ENCODE measurements at regions not wholly inside any gene's neighbourhood (a gene's known extent, or its start where the extent isn't known, plus 50 kb on each side); places are given as distances from the start of the nearest gene placed in this dataset.
"Not testable (repeated sequence)": the region's sequence is repeated elsewhere in the genome, so short reads cannot be mapped to it uniquely, and the experiment has no call there.

GRCh38 chr5:34371417-34371816, 284.7 kb upstream of the RAI14 start:
- not testable (repeated sequence) for H3K4me1 Mint-ChIP-seq, H3K27me3 Mint-ChIP-seq, H3K36me3 Mint-ChIP-seq, H3K9me3 Mint-ChIP-seq, H3K4me3 Mint-ChIP-seq
- peak overlapping the region; percentile 3 for H3K27ac Mint-ChIP-seq

- H3K4me1 Mint-ChIP-seq, H3K27ac Mint-ChIP-seq, H3K27me3 Mint-ChIP-seq, H3K9me3 Mint-ChIP-seq, H3K4me3 Mint-ChIP-seq, H3K36me3 Mint-ChIP-seq: not testable (repeated sequence)
These were observed 284.3 kb upstream of the RAI14 start for GRCh38 chr5:34371817-34372216.

GRCh38 chr5:34372739-34373138, 283.4 kb upstream of the RAI14 start:
- not testable (repeated sequence) for H3K27me3 Mint-ChIP-seq, H3K9me3 Mint-ChIP-seq, H3K27ac Mint-ChIP-seq, H3K4me1 Mint-ChIP-seq, H3K4me3 Mint-ChIP-seq, H3K36me3 Mint-ChIP-seq

GRCh38 chr5:34377651-34378050, 278.5 kb upstream of the RAI14 start:
- not testable (repeated sequence) for H3K27me3 Mint-ChIP-seq, H3K27ac Mint-ChIP-seq, H3K36me3 Mint-ChIP-seq, H3K9me3 Mint-ChIP-seq, H3K4me1 Mint-ChIP-seq, H3K4me3 Mint-ChIP-seq

- not testable (repeated sequence) for H3K4me3 Mint-ChIP-seq, H3K36me3 Mint-ChIP-seq, H3K27me3 Mint-ChIP-seq, H3K4me1 Mint-ChIP-seq, H3K27ac Mint-ChIP-seq, H3K9me3 Mint-ChIP-seq
These were observed 277.6 kb upstream of the RAI14 start for GRCh38 chr5:34378498-34378897.

- H3K4me3 Mint-ChIP-seq, H3K27me3 Mint-ChIP-seq, H3K9me3 Mint-ChIP-seq, H3K27ac Mint-ChIP-seq, H3K36me3 Mint-ChIP-seq, H3K4me1 Mint-ChIP-seq: not testable (repeated sequence)
These were observed 267.4 kb upstream of the RAI14 start for GRCh38 chr5:34388754-34389153.

- Mint-ChIP-seq H3K4me3 (no peak overlapping the region), H3K4me1 (no peaks in the 10 kb centered on the region), H3K9me3 (no peaks in the 10 kb centered on the region), H3K27ac (no peak overlapping the region), H3K27me3 (peaks cover 3% of the 10 kb centered on the region), H3K36me3 (no peaks in the 10 kb centered on the region)
These were observed 246.8 kb upstream of the RAI14 start for GRCh38 chr5:34409373-34409772.

GRCh38 chr5:34410411-34411139, 245.6 kb upstream of the RAI14 start:
- Mint-ChIP-seq H3K27ac (no peak overlapping the region), H3K36me3 (no peaks in the 10 kb centered on the region), H3K4me3 (no peak overlapping the region), H3K4me1 (no peaks in the 10 kb centered on the region), H3K27me3 (peaks cover 3% of the 10 kb centered on the region), H3K9me3 (no peaks in the 10 kb centered on the region)

GRCh38 chr5:34411470-34412346, 244.4 kb upstream of the RAI14 start:
- no peak overlapping the region for H3K4me3 Mint-ChIP-seq
- no peaks in the 10 kb centered on the region for H3K4me1 Mint-ChIP-seq
- no peaks in the 10 kb centered on the region for H3K36me3 Mint-ChIP-seq
- no peaks in the 10 kb centered on the region for H3K9me3 Mint-ChIP-seq
- H3K27me3 Mint-ChIP-seq, result peaks cover 5% of the 10 kb centered on the region
- no peak overlapping the region for H3K27ac Mint-ChIP-seq

- no peaks in the 10 kb centered on the region for H3K9me3 Mint-ChIP-seq
- peaks cover 5% of the 10 kb centered on the region for H3K27me3 Mint-ChIP-seq
These were observed 243.4 kb upstream of the RAI14 start for GRCh38 chr5:34412736-34413135.

GRCh38 chr5:34415559-34416198, 240.4 kb upstream of the RAI14 start:
- H3K4me1 Mint-ChIP-seq, result no peaks in the 10 kb centered on the region
- H3K27ac Mint-ChIP-seq, result no peak overlapping the region
- no peak overlapping the region for H3K4me3 Mint-ChIP-seq
- H3K9me3 Mint-ChIP-seq, result no peaks in the 10 kb centered on the region
- H3K36me3 Mint-ChIP-seq, result no peaks in the 10 kb centered on the region
- H3K27me3 Mint-ChIP-seq, result peaks cover 2% of the 10 kb centered on the region

More at GRCh38 chr5:34412736-34413135, 243.4 kb upstream of the RAI14 start:
- Mint-ChIP-seq H3K36me3 (no peaks in the 10 kb centered on the region), H3K4me3 (no peak overlapping the region), H3K4me1 (no peaks in the 10 kb centered on the region), H3K27ac (no peak overlapping the region)

GRCh38 chr5:34416501-34417008, 239.6 kb upstream of the RAI14 start:
- Mint-ChIP-seq H3K9me3 (no peaks in the 10 kb centered on the region), H3K27ac (no peak overlapping the region), H3K4me3 (no peak overlapping the region), H3K4me1 (no peaks in the 10 kb centered on the region), H3K27me3 (peaks cover 2% of the 10 kb centered on the region), H3K36me3 (no peaks in the 10 kb centered on the region)

GRCh38 chr5:34420191-34420590, 235.9 kb upstream of the RAI14 start:
- H3K9me3 Mint-ChIP-seq, H3K4me1 Mint-ChIP-seq, H3K4me3 Mint-ChIP-seq, H3K27ac Mint-ChIP-seq, H3K36me3 Mint-ChIP-seq, H3K27me3 Mint-ChIP-seq: not testable (repeated sequence)

GRCh38 chr5:34436761-34437501, 219.2 kb upstream of the RAI14 start:
- H3K36me3 Mint-ChIP-seq, result no peaks in the 10 kb centered on the region
- no peak overlapping the region for H3K4me3 Mint-ChIP-seq
- H3K27ac Mint-ChIP-seq, result no peak overlapping the region
- H3K4me1 Mint-ChIP-seq, result no peaks in the 10 kb centered on the region
- H3K9me3 Mint-ChIP-seq, result peaks cover 2% of the 10 kb centered on the region
- H3K27me3 Mint-ChIP-seq, result peaks cover 10% of the 10 kb centered on the region

GRCh38 chr5:34439601-34440000, 216.5 kb upstream of the RAI14 start:
- Mint-ChIP-seq H3K36me3 (no peaks in the 10 kb centered on the region), H3K4me1 (no peaks in the 10 kb centered on the region), H3K4me3 (no peak overlapping the region), H3K27ac (no peak overlapping the region), H3K27me3 (peaks cover 4% of the 10 kb centered on the region), H3K9me3 (no peaks in the 10 kb centered on the region)
